ENCODE measurements at regions not wholly inside any gene's neighbourhood (a gene's known extent, or its start where the extent isn't known, plus 50 kb on each side); places are given as distances from the start of the nearest gene placed in this dataset.

DNA sequence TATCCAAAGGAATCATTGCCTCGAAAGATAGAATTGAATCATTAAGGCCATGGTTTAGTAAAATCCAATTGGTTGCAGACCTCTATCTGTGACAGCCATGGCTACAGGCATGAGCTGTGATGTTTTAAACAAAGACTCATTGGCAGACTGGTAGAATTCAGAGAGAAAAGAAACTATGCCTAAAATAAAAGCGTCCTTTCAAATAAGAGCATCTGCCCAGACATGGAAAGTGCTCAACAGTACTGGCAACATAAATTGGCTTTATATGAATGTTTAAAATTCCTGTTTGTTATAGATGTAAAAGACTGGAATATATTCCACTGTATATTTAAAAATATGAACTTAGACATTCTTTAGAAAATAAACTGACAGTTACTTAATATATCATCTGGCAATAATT is 2034.2 kb downstream of the LRRC4C start:
- H3K4me2 ChIP-seq (ENCODE audit: low read depth, low read length, poor library complexity, severe bottlenecking): no peak overlapping the region
- no peaks in the 10 kb centered on the region for H3K27me3 ChIP-seq (ENCODE audit: low read length)
- peaks cover 13% of the 10 kb centered on the region for H3K9me3 ChIP-seq (ENCODE audit: low read length)
- no peaks in the 10 kb centered on the region for H3K9me2 ChIP-seq (replicated peaks; ENCODE audit: insufficient read depth, low read length)
- no peaks in the 10 kb centered on the region for H3K36me3 ChIP-seq (ENCODE audit: insufficient read depth, low read length)
- no peak overlapping the region for H3K27ac ChIP-seq (ENCODE audit: low read length)
- H3K4me1 ChIP-seq (ENCODE audit: low read length): no peaks in the 10 kb centered on the region
- H2AFZ ChIP-seq (ENCODE audit: low read length): no peak overlapping the region
- no peak for DNase-seq
- H3K4me3 ChIP-seq (ENCODE audit: low read length): no peak overlapping the region
- H3K9ac ChIP-seq (ENCODE audit: low read length): no peak overlapping the region
- no peaks in the 10 kb centered on the region for H3K79me2 ChIP-seq (ENCODE audit: low read length)
- no peaks in the 10 kb centered on the region for H4K20me1 ChIP-seq (ENCODE audit: insufficient read depth, low read depth, low read length)

DNA sequence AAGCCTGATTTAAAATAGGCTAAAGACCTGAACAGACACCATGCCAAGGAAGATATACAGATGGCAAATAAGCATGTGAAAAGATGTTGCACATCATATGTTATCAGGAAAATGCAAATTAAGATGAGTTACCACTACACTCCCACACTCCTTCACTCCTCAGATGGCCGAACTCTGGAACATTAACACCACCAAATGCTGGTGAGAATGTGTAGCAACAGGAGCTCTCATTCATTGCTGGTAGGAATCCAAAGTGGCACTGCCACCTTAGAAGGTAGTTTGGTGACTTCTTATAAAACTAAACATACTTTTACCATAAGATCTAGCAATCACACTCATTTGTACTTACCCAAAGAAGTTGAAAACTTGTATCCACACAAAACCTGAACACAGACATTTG is 2047.3 kb downstream of the LRRC4C start:
- no peak for DNase-seq
- Histone ChIP-seq H3K9me3 (ENCODE audit: low read length) (peaks cover 18% of the 10 kb centered on the region), H3K4me3 (ENCODE audit: low read length) (no peak overlapping the region), H4K20me1 (ENCODE audit: insufficient read depth, low read depth, low read length) (no peaks in the 10 kb centered on the region), H3K27ac (ENCODE audit: low read length) (no peak overlapping the region), H3K4me2 (ENCODE audit: low read depth, low read length, poor library complexity, severe bottlenecking) (no peak overlapping the region), H3K9ac (ENCODE audit: low read length) (no peak overlapping the region), H3K4me1 (ENCODE audit: low read length) (no peaks in the 10 kb centered on the region), H3K79me2 (ENCODE audit: low read length) (no peaks in the 10 kb centered on the region), H3K36me3 (ENCODE audit: insufficient read depth, low read length) (no peaks in the 10 kb centered on the region), H3K27me3 (ENCODE audit: low read length) (no peaks in the 10 kb centered on the region), H2AFZ (ENCODE audit: low read length) (no peak overlapping the region), H3K9me2 (replicated peaks; ENCODE audit: insufficient read depth, low read length) (no peaks in the 10 kb centered on the region)

DNA sequence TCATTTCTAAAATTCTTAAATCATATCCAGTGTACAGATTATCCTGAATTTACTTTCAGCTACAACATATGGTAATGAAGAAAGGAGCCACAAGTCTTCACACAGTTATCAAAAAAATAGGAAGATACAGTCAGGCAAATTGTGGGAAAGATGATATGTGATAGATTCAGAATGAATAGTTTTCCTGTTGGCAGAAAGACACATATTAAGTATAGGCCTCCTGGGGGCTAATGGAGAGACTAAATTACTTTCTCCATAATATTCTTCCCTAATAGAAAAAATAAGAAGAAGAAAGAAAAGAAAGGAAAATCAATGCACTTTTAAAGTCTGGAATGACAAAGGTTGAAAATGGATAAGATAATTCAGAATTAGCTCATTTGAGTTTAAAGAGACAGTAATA is 2073.5 kb downstream of the LRRC4C start:
- Histone ChIP-seq H3K9me2 (replicated peaks; ENCODE audit: insufficient read depth, low read length) (no peaks in the 10 kb centered on the region), H3K27ac (ENCODE audit: low read length) (no peak overlapping the region), H3K4me1 (ENCODE audit: low read length) (no peaks in the 10 kb centered on the region), H3K79me2 (ENCODE audit: low read length) (no peaks in the 10 kb centered on the region), H3K36me3 (ENCODE audit: insufficient read depth, low read length) (no peaks in the 10 kb centered on the region), H3K27me3 (ENCODE audit: low read length) (no peaks in the 10 kb centered on the region), H2AFZ (ENCODE audit: low read length) (no peak overlapping the region), H4K20me1 (ENCODE audit: insufficient read depth, low read depth, low read length) (no peaks in the 10 kb centered on the region), H3K4me3 (ENCODE audit: low read length) (no peak overlapping the region), H3K4me2 (ENCODE audit: low read depth, low read length, poor library complexity, severe bottlenecking) (no peak overlapping the region), H3K9ac (ENCODE audit: low read length) (no peak overlapping the region), H3K9me3 (ENCODE audit: low read length) (peaks cover 21% of the 10 kb centered on the region)
- no peak for DNase-seq

DNA sequence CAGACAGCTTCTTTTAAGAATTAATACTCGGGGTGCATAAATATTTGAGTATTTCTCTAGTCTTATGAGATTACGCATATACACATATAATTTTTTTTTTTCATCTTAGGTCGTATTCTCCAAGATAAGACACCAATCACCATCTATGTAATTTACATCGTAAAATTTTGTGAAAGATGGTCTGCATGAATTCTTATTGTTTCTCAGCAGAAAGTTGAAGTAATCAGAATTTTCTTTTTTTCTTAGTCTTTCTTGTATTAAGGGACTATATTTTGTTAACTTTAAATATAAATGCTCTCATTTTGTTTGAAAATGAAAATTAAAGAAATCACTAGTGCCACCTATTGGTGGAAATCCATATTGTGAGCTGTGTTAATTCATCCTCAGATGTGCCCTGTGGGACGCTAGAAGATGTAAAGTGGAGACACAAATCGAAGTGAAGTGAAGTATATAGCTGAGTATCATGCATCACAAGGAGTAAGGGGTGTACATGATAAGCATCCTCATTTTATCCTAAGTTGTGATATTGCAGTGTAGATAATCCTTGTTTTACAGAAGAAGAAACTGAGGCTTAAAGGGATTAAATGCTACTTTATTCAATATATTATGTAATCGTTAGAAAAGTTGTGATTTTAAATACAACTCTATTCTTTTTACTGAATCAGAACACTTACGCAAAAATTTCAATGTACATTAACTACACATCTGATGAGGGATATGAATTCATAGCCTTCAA is 2084.3 kb downstream of the LRRC4C start:
- DNase-seq: peak; percentile 78
- H3K27me3 ChIP-seq (ENCODE audit: low read length): no peaks in the 10 kb centered on the region

DNA sequence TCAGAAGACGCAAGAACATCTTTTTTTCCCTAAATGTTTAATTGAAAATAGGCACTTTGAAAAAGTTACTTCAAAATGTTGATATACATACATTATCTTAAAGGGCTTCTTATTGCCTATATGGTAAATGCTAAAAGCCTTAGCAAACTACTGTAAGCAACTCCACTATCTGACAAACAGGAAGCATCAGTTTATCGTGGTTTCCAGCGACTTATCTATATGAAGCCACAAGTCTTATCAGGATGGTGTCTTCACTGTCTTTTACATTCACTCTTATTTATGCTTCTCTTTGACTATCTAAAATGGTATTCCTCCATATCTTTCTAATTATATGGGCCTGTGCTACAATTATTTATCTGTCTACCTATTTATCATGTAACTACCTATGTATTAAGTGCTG is 2091.9 kb downstream of the LRRC4C start:
- no peak for DNase-seq

More for the DNA sequence above, 2084.3 kb downstream of the LRRC4C start:
- Histone ChIP-seq H3K9ac (ENCODE audit: low read length) (no peak overlapping the region), H4K20me1 (ENCODE audit: insufficient read depth, low read depth, low read length) (no peaks in the 10 kb centered on the region), H3K4me3 (ENCODE audit: low read length) (no peak overlapping the region), H3K9me2 (replicated peaks; ENCODE audit: insufficient read depth, low read length) (no peaks in the 10 kb centered on the region), H3K27ac (ENCODE audit: low read length) (no peak overlapping the region), H3K4me1 (ENCODE audit: low read length) (no peaks in the 10 kb centered on the region; the same call in 1 of the 2 replicates), H3K79me2 (ENCODE audit: low read length) (no peaks in the 10 kb centered on the region), H3K9me3 (ENCODE audit: low read length) (peaks cover 4% of the 10 kb centered on the region), H2AFZ (ENCODE audit: low read length) (no peak overlapping the region), H3K4me2 (ENCODE audit: low read depth, low read length, poor library complexity, severe bottlenecking) (no peak overlapping the region), H3K36me3 (ENCODE audit: insufficient read depth, low read length) (no peaks in the 10 kb centered on the region)

DNA sequence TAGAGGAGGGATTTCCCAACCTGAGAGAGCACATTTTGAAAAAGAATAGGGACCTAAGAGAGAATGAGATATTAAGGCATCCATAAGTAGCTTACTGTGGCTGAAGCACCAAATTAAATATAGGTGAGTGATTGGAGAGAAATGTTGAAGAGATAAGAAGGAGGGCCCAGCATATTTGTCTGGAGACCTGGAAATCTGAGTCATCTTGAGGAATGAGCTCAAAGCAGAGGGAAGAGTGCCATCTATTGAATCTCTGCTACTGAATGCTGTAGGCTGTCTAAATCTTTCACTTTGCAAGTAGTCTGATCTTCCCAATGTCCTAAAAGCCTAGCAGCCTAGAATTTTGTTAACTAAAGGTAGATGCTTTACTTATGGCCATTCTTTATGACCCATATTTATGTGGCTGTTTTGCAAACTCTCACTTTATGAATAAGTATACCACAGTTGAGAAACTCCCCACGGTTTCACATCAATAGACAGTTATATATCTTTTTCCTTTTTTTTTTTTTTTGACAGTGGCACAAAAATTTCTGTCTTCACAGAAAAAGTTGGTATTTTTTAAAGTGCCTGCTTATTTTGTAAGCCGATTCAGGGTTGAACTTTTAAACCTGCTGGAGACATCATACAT is 2093.5 kb downstream of the LRRC4C start:
- H3K4me2 ChIP-seq (ENCODE audit: low read depth, low read length, poor library complexity, severe bottlenecking): no peak overlapping the region
- H3K9me3 ChIP-seq (ENCODE audit: low read length): peaks cover 14% of the 10 kb centered on the region
- no peak overlapping the region for H2AFZ ChIP-seq (ENCODE audit: low read length)
- H3K9me2 ChIP-seq (replicated peaks; ENCODE audit: insufficient read depth, low read length): no peaks in the 10 kb centered on the region
- H3K9ac ChIP-seq (ENCODE audit: low read length): no peak overlapping the region
- no peak overlapping the region for H3K4me3 ChIP-seq (ENCODE audit: low read length)
- H3K4me1 ChIP-seq (ENCODE audit: low read length): no peaks in the 10 kb centered on the region
- H3K27ac ChIP-seq (ENCODE audit: low read length): no peak overlapping the region
- H4K20me1 ChIP-seq (ENCODE audit: insufficient read depth, low read depth, low read length): no peaks in the 10 kb centered on the region
- no peaks in the 10 kb centered on the region for H3K36me3 ChIP-seq (ENCODE audit: insufficient read depth, low read length)
- H3K27me3 ChIP-seq (ENCODE audit: low read length): no peaks in the 10 kb centered on the region
- no peaks in the 10 kb centered on the region for H3K79me2 ChIP-seq (ENCODE audit: low read length)
- DNase-seq: no peak

More for the DNA sequence above, 2091.9 kb downstream of the LRRC4C start:
- no peak overlapping the region for H3K9ac ChIP-seq (ENCODE audit: low read length)
- H3K9me3 ChIP-seq (ENCODE audit: low read length): peaks cover 6% of the 10 kb centered on the region; the same call in 1 of the 2 replicates
- H3K27me3 ChIP-seq (ENCODE audit: low read length): no peaks in the 10 kb centered on the region
- H3K4me3 ChIP-seq (ENCODE audit: low read length): no peak overlapping the region
- no peaks in the 10 kb centered on the region for H3K36me3 ChIP-seq (ENCODE audit: insufficient read depth, low read length)
- no peak overlapping the region for H2AFZ ChIP-seq (ENCODE audit: low read length)
- no peaks in the 10 kb centered on the region for H4K20me1 ChIP-seq (ENCODE audit: insufficient read depth, low read depth, low read length)
- H3K4me2 ChIP-seq (ENCODE audit: low read depth, low read length, poor library complexity, severe bottlenecking): no peak overlapping the region
- H3K27ac ChIP-seq (ENCODE audit: low read length): no peak overlapping the region
- H3K4me1 ChIP-seq (ENCODE audit: low read length): no peaks in the 10 kb centered on the region; the same call in 1 of the 2 replicates
- H3K9me2 ChIP-seq (replicated peaks; ENCODE audit: insufficient read depth, low read length): no peaks in the 10 kb centered on the region
- no peaks in the 10 kb centered on the region for H3K79me2 ChIP-seq (ENCODE audit: low read length)

DNA sequence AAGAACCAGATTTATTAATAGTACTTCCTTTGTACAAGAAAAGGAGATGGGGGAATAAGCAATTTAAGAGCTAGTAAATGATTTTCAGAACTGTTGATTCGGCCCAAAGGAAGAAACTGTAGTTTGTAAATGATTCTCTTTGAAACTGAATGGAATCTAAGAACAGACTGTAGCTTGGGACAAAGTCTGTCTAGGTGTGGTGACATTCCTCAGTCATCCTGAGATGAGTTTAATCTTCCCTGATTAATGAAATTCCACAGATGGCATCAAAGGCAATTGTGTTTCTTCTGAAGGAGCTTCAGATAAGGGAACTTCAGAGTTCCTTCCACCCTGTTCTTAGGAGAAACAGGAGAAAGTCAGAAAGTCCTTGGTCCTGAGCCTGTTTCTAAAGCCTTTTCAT is 2095.9 kb downstream of the LRRC4C start:
- Histone ChIP-seq H3K4me3 (ENCODE audit: low read length) (no peak overlapping the region), H3K9me3 (ENCODE audit: low read length) (peaks cover 19% of the 10 kb centered on the region), H3K79me2 (ENCODE audit: low read length) (no peaks in the 10 kb centered on the region), H3K9me2 (replicated peaks; ENCODE audit: insufficient read depth, low read length) (no peaks in the 10 kb centered on the region), H3K4me1 (ENCODE audit: low read length) (no peaks in the 10 kb centered on the region), H4K20me1 (ENCODE audit: insufficient read depth, low read depth, low read length) (no peaks in the 10 kb centered on the region), H3K27ac (ENCODE audit: low read length) (no peak overlapping the region), H3K36me3 (ENCODE audit: insufficient read depth, low read length) (no peaks in the 10 kb centered on the region), H2AFZ (ENCODE audit: low read length) (no peak overlapping the region), H3K27me3 (ENCODE audit: low read length) (no peaks in the 10 kb centered on the region), H3K9ac (ENCODE audit: low read length) (no peak overlapping the region), H3K4me2 (ENCODE audit: low read depth, low read length, poor library complexity, severe bottlenecking) (no peak overlapping the region)
- DNase-seq: no peak

DNA sequence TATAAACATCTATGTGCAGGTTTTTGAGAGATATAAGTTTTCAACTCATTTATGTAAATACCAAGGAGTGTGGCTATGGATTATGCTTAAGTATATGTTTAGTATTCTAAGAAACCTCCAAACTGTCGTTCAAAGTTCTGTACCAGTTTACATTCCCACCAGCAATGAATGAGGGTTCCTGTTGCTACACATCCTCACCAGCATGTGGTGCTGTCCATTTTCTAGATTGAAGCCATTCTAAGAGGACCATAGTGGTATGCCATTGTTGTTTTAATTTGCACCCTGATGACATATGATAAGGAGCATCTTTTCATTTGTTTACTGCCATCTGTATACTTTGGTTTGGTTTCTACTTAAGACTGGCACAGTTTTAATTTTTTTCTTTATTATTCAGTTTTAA is 2097.9 kb downstream of the LRRC4C start:
- Histone ChIP-seq H2AFZ (ENCODE audit: low read length) (no peak overlapping the region), H3K9me3 (ENCODE audit: low read length) (peaks cover 22% of the 10 kb centered on the region), H3K27me3 (ENCODE audit: low read length) (no peaks in the 10 kb centered on the region), H3K9me2 (replicated peaks; ENCODE audit: insufficient read depth, low read length) (no peaks in the 10 kb centered on the region), H3K4me1 (ENCODE audit: low read length) (no peaks in the 10 kb centered on the region), H4K20me1 (ENCODE audit: insufficient read depth, low read depth, low read length) (no peaks in the 10 kb centered on the region), H3K9ac (ENCODE audit: low read length) (no peak overlapping the region), H3K79me2 (ENCODE audit: low read length) (no peaks in the 10 kb centered on the region), H3K4me2 (ENCODE audit: low read depth, low read length, poor library complexity, severe bottlenecking) (no peak overlapping the region), H3K4me3 (ENCODE audit: low read length) (no peak overlapping the region), H3K36me3 (ENCODE audit: insufficient read depth, low read length) (no peaks in the 10 kb centered on the region), H3K27ac (ENCODE audit: low read length) (no peak overlapping the region)
- no peak for DNase-seq
